OCI-LY7 (cell line): ENCODE measurements at regions not wholly inside any gene's neighbourhood (a gene's known extent, or its start where the extent isn't known, plus 50 kb on each side); places are given as distances from the start of the nearest gene placed in this dataset.

Source experiments
- CTCF ChIP-seq: fragments of 200-600 bp; sonication (generic); conservative IDR thresholded peaks from 2 replicates; pipeline ENCODE4 v1.5.1; 2014; ENCODE audit warnings: mild to moderate bottlenecking, antibody characterized with exemption, low read length, moderate library complexity, mixed read lengths
- EZH2phosphoT487 ChIP-seq: fragments of 200-600 bp; sonication (generic); IDR thresholded peaks from 2 replicates; pipeline ENCODE4 v1.6.1; 2018; ENCODE audit warnings: low read depth, borderline replicate concordance, mild to moderate bottlenecking, mixed run types, antibody characterized with exemption, low read length, moderate library complexity, mixed read lengths

- peak; percentile 85 for TF ChIP-seq CTCF
- no peak for TF ChIP-seq EZH2phosphoT487
These were observed 158.4 kb downstream of the GPX5 start for GRCh38 chr6:28683945-28684538.
